ENCODE measurements at regions not wholly inside any gene's neighbourhood (a gene's known extent, or its start where the extent isn't known, plus 50 kb on each side); places are given as distances from the start of the nearest gene placed in this dataset.

GRCh38 chr1:10903421-10903820 is 107.0 kb upstream of the CASZ1 start:
- H3K27ac Mint-ChIP-seq, result peak overlapping the region in 5 of 9 donors; percentile 38 to 74 (median 70)
- intact Hi-C loops (cut with micrococcal nuclease), result no loop called here
- peaks cover 3 to 43% (median 35%) of the 10 kb centered on the region in 7 donors for H3K4me1 Mint-ChIP-seq
- ATAC-seq (no peak), DNase-seq (no peak)
- ChIA-PET CTCF (interaction anchor here (0.7 kb wide), 1 partner anchor 8 kb away, joined by 3 read pairs; no protein-coding TSS in a partner anchor), POLR2A (no interaction called here)
- peak overlapping the region in 1 of 10 donors; percentile 66 for H3K4me3 Mint-ChIP-seq
- H3K36me3 ChIP-seq (ENCODE audit: control insufficient read depth in 2 of 3, insufficient read depth in 3 of 3, low read length in 3 of 3), result no peaks in the 10 kb centered on the region
- no peak overlapping the region for H3K4me3 ChIP-seq (ENCODE audit: low read length)
- H3K27me3 Mint-ChIP-seq, result peaks cover 0 to 19% (median 0%) of the 10 kb centered on the region in 5 donors
- H3K9me3 Mint-ChIP-seq, result no peaks in the 10 kb centered on the region
- H3K27ac ChIP-seq (ENCODE audit: low read depth, low read length), result no peak overlapping the region
- no peaks in the 10 kb centered on the region for H3K36me3 Mint-ChIP-seq
- no peaks in the 10 kb centered on the region for H3K9me3 ChIP-seq (ENCODE audit: control insufficient read depth in 2 of 3, low read length in 3 of 3)
- H3K27me3 ChIP-seq (ENCODE audit: control insufficient read depth in 2 of 2, insufficient read depth in 2 of 2, low read length in 2 of 2), result no peaks in the 10 kb centered on the region
- peaks cover 9 to 31% of the 10 kb centered on the region in 2 donors for H3K4me1 ChIP-seq (ENCODE audit: control insufficient read depth in 2 of 2, insufficient read depth in 2 of 2, low read length in 2 of 2)

GRCh38 chr1:10903821-10904220 is 107.4 kb upstream of the CASZ1 start:
- H3K4me3 ChIP-seq (ENCODE audit: low read length), result no peak overlapping the region
- no peaks in the 10 kb centered on the region for H3K27me3 ChIP-seq (ENCODE audit: control insufficient read depth in 2 of 2, insufficient read depth in 2 of 2, low read length in 2 of 2)
- H3K36me3 ChIP-seq (ENCODE audit: control insufficient read depth in 2 of 3, insufficient read depth in 3 of 3, low read length in 3 of 3), result no peaks in the 10 kb centered on the region
- H3K4me1 ChIP-seq (ENCODE audit: control insufficient read depth in 2 of 2, insufficient read depth in 2 of 2, low read length in 2 of 2), result peaks cover 9 to 31% of the 10 kb centered on the region in 2 donors
- peak in 2 of 9 donors; percentile 21 to 35 for DNase-seq
- Mint-ChIP-seq H3K4me1 (peaks cover 3 to 47% (median 35%) of the 10 kb centered on the region in 7 donors), H3K4me3 (peak overlapping the region in 6 of 10 donors; percentile 13 to 85 (median 69)), H3K36me3 (no peaks in the 10 kb centered on the region), H3K27ac (peak overlapping the region in 5 of 9 donors; percentile 20 to 88 (median 70)), H3K9me3 (no peaks in the 10 kb centered on the region), H3K27me3 (peaks cover 0 to 19% (median 0%) of the 10 kb centered on the region in 5 donors)
- H3K9me3 ChIP-seq (ENCODE audit: control insufficient read depth in 2 of 3, low read length in 3 of 3), result no peaks in the 10 kb centered on the region
- intact Hi-C loops (cut with micrococcal nuclease), result loop anchor here in 1 of 2 donors (2.0 kb wide), 1 partner anchor 35 kb away; no protein-coding TSS in a partner anchor
- ATAC-seq, result peak; percentile 62
- H3K27ac ChIP-seq (ENCODE audit: low read depth, low read length), result no peak overlapping the region
- ChIA-PET POLR2A (no interaction called here), CTCF (interaction anchor here (0.7 kb wide), 2 partner anchors 8 to 28 kb away, joined by 3 read pairs; no protein-coding TSS in a partner anchor)

GRCh38 chr1:10904396-10905358 is 107.8 kb upstream of the TARDBP start:
- POLR2A ChIA-PET, result no interaction called here
- Mint-ChIP-seq H3K9me3 (no peaks in the 10 kb centered on the region), H3K4me3 (peak overlapping the region in 9 of 10 donors; percentile 45 to 85 (median 75))

GRCh38 chr1:10905841-10906655 is 106.4 kb upstream of the TARDBP start:
- no peaks in the 10 kb centered on the region for H3K9me3 Mint-ChIP-seq
- no peaks in the 10 kb centered on the region for H3K36me3 ChIP-seq (ENCODE audit: control insufficient read depth in 2 of 3, insufficient read depth in 3 of 3, low read length in 3 of 3)
- H3K27ac Mint-ChIP-seq, result peak overlapping the region in 4 of 9 donors; percentile 20 to 92 (median 34)
- H3K27ac ChIP-seq (ENCODE audit: low read depth, low read length), result no peak overlapping the region
- H3K4me1 Mint-ChIP-seq, result peaks cover 3 to 47% (median 31%) of the 10 kb centered on the region in 7 donors
- no peaks in the 10 kb centered on the region for H3K36me3 Mint-ChIP-seq
- intact Hi-C loops (cut with micrococcal nuclease), result loop anchor here in 1 of 2 donors (1.0 to 2.0 kb wide), 2 partner anchors 34 to 37 kb away; no protein-coding TSS in a partner anchor
- DNase-seq (no peak), ATAC-seq (no peak)
- POLR2A ChIA-PET, result interaction anchor here (0.7 to 0.8 kb wide), 2 partner anchors 410 to 813 kb away, joined by 3 read pairs; no protein-coding TSS in a partner anchor
- H3K4me3 Mint-ChIP-seq, result peak overlapping the region in 3 of 10 donors; percentile 21 to 66 (median 41)
- no peaks in the 10 kb centered on the region for H3K27me3 ChIP-seq (ENCODE audit: control insufficient read depth in 2 of 2, insufficient read depth in 2 of 2, low read length in 2 of 2)
- no peak overlapping the region for H3K4me3 ChIP-seq (ENCODE audit: low read length)
- no peaks in the 10 kb centered on the region for H3K9me3 ChIP-seq (ENCODE audit: control insufficient read depth in 2 of 3, low read length in 3 of 3)
- peaks cover 13 to 36% of the 10 kb centered on the region in 2 donors for H3K4me1 ChIP-seq (ENCODE audit: control insufficient read depth in 2 of 2, insufficient read depth in 2 of 2, low read length in 2 of 2)
- H3K27me3 Mint-ChIP-seq, result peaks cover 0 to 15% (median 0%) of the 10 kb centered on the region in 5 donors
- CTCF ChIA-PET, result no interaction called here

More at GRCh38 chr1:10904396-10905358, 107.8 kb upstream of the TARDBP start:
- CTCF ChIA-PET, result interaction anchor here (0.6 to 0.7 kb wide), 2 partner anchors 27 to 397 kb away, joined by 3 read pairs; no protein-coding TSS in a partner anchor
- Histone ChIP-seq H3K36me3 (ENCODE audit: control insufficient read depth in 2 of 3, insufficient read depth in 3 of 3, low read length in 3 of 3) (no peaks in the 10 kb centered on the region), H3K27me3 (ENCODE audit: control insufficient read depth in 2 of 2, insufficient read depth in 2 of 2, low read length in 2 of 2) (no peaks in the 10 kb centered on the region), H3K9me3 (ENCODE audit: control insufficient read depth in 2 of 3, low read length in 3 of 3) (no peaks in the 10 kb centered on the region), H3K27ac (ENCODE audit: low read depth, low read length) (no peak overlapping the region), H3K4me3 (ENCODE audit: low read length) (no peak overlapping the region), H3K4me1 (ENCODE audit: control insufficient read depth in 2 of 2, insufficient read depth in 2 of 2, low read length in 2 of 2) (peaks cover 12 to 32% of the 10 kb centered on the region in 2 donors)
- peaks cover 3 to 47% (median 35%) of the 10 kb centered on the region in 7 donors for H3K4me1 Mint-ChIP-seq
- H3K27me3 Mint-ChIP-seq, result peaks cover 0 to 15% (median 0%) of the 10 kb centered on the region in 5 donors
- peak overlapping the region in 8 of 9 donors; percentile 20 to 94 (median 72) for H3K27ac Mint-ChIP-seq
- intact Hi-C loops (cut with micrococcal nuclease), result loop anchor here in 1 of 2 donors (1.0 to 2.0 kb wide), 2 partner anchors 36 kb away; no protein-coding TSS in a partner anchor
- DNase-seq (peak in 6 of 9 donors; percentile 37 to 62 (median 56)), ATAC-seq (peak; percentile 69)
- no peaks in the 10 kb centered on the region for H3K36me3 Mint-ChIP-seq

- ChIA-PET CTCF (interaction anchor here (0.6 kb wide), 1 partner anchor 10 kb away, joined by 3 read pairs; no protein-coding TSS in a partner anchor), POLR2A (no interaction called here)
- Mint-ChIP-seq H3K9me3 (no peaks in the 10 kb centered on the region), H3K4me3 (peak overlapping the region in 5 of 10 donors; percentile 10 to 53 (median 16)), H3K27ac (peak overlapping the region in 5 of 9 donors; percentile 16 to 92 (median 66)), H3K4me1 (peaks cover 3 to 47% (median 31%) of the 10 kb centered on the region in 7 donors), H3K36me3 (no peaks in the 10 kb centered on the region), H3K27me3 (peaks cover 0 to 15% (median 0%) of the 10 kb centered on the region in 5 donors)
- Histone ChIP-seq H3K36me3 (ENCODE audit: control insufficient read depth in 2 of 3, insufficient read depth in 3 of 3, low read length in 3 of 3) (no peaks in the 10 kb centered on the region), H3K4me1 (ENCODE audit: control insufficient read depth in 2 of 2, insufficient read depth in 2 of 2, low read length in 2 of 2) (peaks cover 13 to 36% of the 10 kb centered on the region in 2 donors), H3K27me3 (ENCODE audit: control insufficient read depth in 2 of 2, insufficient read depth in 2 of 2, low read length in 2 of 2) (no peaks in the 10 kb centered on the region), H3K27ac (ENCODE audit: low read depth, low read length) (no peak overlapping the region), H3K9me3 (ENCODE audit: control insufficient read depth in 2 of 3, low read length in 3 of 3) (no peaks in the 10 kb centered on the region), H3K4me3 (ENCODE audit: low read length) (no peak overlapping the region)
- no peak for DNase-seq
- no peak for ATAC-seq
- intact Hi-C loops (cut with micrococcal nuclease), result no loop called here
These were observed 105.5 kb upstream of the TARDBP start for GRCh38 chr1:10906866-10907519.
